HCT116 (cell line): ENCODE measurements at regions not wholly inside any gene's neighbourhood (a gene's known extent, or its start where the extent isn't known, plus 50 kb on each side); places are given as distances from the start of the nearest gene placed in this dataset.

Experiments used
- ATAC-seq: fragments of 200-7000 bp; cut with Tn5 transposase; 2 replicates; pipeline ENCODE4 v1.9.1; 2020; ENCODE audit warnings: mild to moderate bottlenecking, moderate library complexity
- BruUV-seq: library from RNA; stranded (reverse); fragments of 400-500 nt; replicated peaks from 2 replicates; lab custom pipeline; 2021; lab: Mats Ljungman, UMichigan
- CTCF ChIA-PET: fragments of 300-600 bp; sonication (Branson Sonifier 250); formaldehyde crosslinking; loops from one replicate; lab custom pipeline; 2021; ENCODE audit warnings: antibody characterized with exemption; lab: Charles Lee
- POLR2A ChIA-PET: fragments of 300-600, 350-600 bp; sonication (Branson Sonifier 250); formaldehyde crosslinking; loops from one replicate; lab custom pipeline; 2021; ENCODE audit warnings: antibody characterized with exemption; lab: Charles Lee
- RAD21 ChIA-PET, 2 experiments: fragments of 300-600 bp; sonication (Branson Sonifier 250); formaldehyde crosslinking; loops; one replicate each; lab custom pipeline; 2023; ENCODE audit warnings: low total read pairs in 2 of 2; ENCODE audit not compliant: uncharacterized antibody in 2 of 2, unreplicated experiment in 2 of 2, low non-redundant PET in 1 of 2; lab: Charles Lee
- DNase-seq: peaks from one replicate; pipeline ENCODE4 v3.0.0-alpha.2; 2010; ENCODE audit warnings: low read depth, low spot score
- H2AFZ ChIP-seq: fragments of 200-600 bp; shearing (Covaris generic), sonication (generic); 2 replicates; pipeline ENCODE4 v1.6.1; 2017; ENCODE audit warnings: low read depth, mixed run types, mixed read lengths, antibody characterized with exemption, low read length; ENCODE audit not compliant: poor library complexity, severe bottlenecking
- H3K27ac ChIP-seq: 2 replicates; pipeline ENCODE4 v1.5.1; 2012; ENCODE audit warnings: low read depth, low read length
- H3K27me3 ChIP-seq: fragments of 200-600 bp; sonication (generic); 2 replicates; pipeline ENCODE4 v1.6.1; 2016; ENCODE audit warnings: mixed run types, low read length, mixed read lengths; ENCODE audit not compliant: insufficient read depth
- H3K36me3 ChIP-seq, 2 experiments: fragments of 200-500 bp in 1 of 2; fragments of 200-600 bp in 1 of 2; sonication (Bioruptor generic) in 1 of 2; sonication (generic) in 1 of 2; 2 replicates each; pipeline versions ENCODE4 v1.5.1 to v1.6.1; 2014 to 2016; ENCODE audit warnings: low read length in 2 of 2, inconsistent platforms in 1 of 2, mixed read lengths in 1 of 2, mixed run types in 1 of 2; ENCODE audit not compliant: insufficient read depth in 2 of 2, control insufficient read depth in 1 of 2
- H3K4me1 ChIP-seq, 2 experiments: fragments of 200-600 bp in 1 of 2; sonication (generic) in 1 of 2; 2 replicates each; pipeline versions ENCODE4 v1.5.1 to v1.6.1; 2012 to 2017; ENCODE audit warnings: low read length in 2 of 2, inconsistent platforms in 1 of 2, mild to moderate bottlenecking in 1 of 2, mixed read lengths in 1 of 2, mixed run types in 1 of 2, moderate library complexity in 1 of 2; ENCODE audit not compliant: insufficient read depth in 2 of 2, control insufficient read depth in 1 of 2
- H3K4me2 ChIP-seq: fragments of 200-600 bp; sonication (generic); 2 replicates; pipeline ENCODE4 v1.6.1; 2017; ENCODE audit warnings: mixed run types, low read length, mixed read lengths
- H3K4me3 ChIP-seq, 2 experiments: fragments of 200-600 bp in 1 of 2; sonication (generic) in 1 of 2; replicated peaks in 1 of 2; 2 replicates each; pipeline ENCODE4 v1.5.1; 2011 to 2016; ENCODE audit warnings: low read length in 2 of 2, control low read depth in 1 of 2, low read depth in 1 of 2, mild to moderate bottlenecking in 1 of 2, mixed read lengths in 1 of 2, mixed run types in 1 of 2
- H3K79me2 ChIP-seq: fragments of 200-600 bp; sonication (generic); 2 replicates; pipeline ENCODE4 v1.6.1; 2017; ENCODE audit warnings: mild to moderate bottlenecking, mixed run types, low read length, moderate library complexity, mixed read lengths; ENCODE audit not compliant: insufficient read depth
- H3K9ac ChIP-seq: fragments of 200-600 bp; sonication (generic); 2 replicates; pipeline ENCODE4 v1.6.1; 2016; ENCODE audit warnings: low read length, mixed read lengths
- H3K9me2 ChIP-seq: fragments of 200-600 bp; sonication (generic), shearing (Covaris generic); 2 replicates; pipeline ENCODE4 v1.6.1; 2017; ENCODE audit warnings: mixed run types, mild to moderate bottlenecking, moderate library complexity; ENCODE audit not compliant: insufficient read depth
- H3K9me3 ChIP-seq, 2 experiments: fragments of 200-500 bp in 1 of 2; fragments of 200-600 bp in 1 of 2; sonication (Bioruptor generic) in 1 of 2; sonication (generic) in 1 of 2; 2 replicates each; pipeline ENCODE4 v1.6.1; 2014 to 2017; ENCODE audit warnings: low read length in 2 of 2, mixed read lengths in 2 of 2, inconsistent platforms in 1 of 2, low read depth in 1 of 2, mild to moderate bottlenecking in 1 of 2, mixed run types in 1 of 2, moderate library complexity in 1 of 2; ENCODE audit not compliant: control insufficient read depth in 1 of 2, insufficient read depth in 1 of 2
- H4K20me1 ChIP-seq: fragments of 200-600 bp; sonication (generic), shearing (Covaris generic); 2 replicates; pipeline ENCODE4 v1.6.1; 2017; ENCODE audit warnings: mixed run types, mild to moderate bottlenecking, moderate library complexity; ENCODE audit not compliant: insufficient read depth
- CEBPB ChIP-seq: IDR thresholded peaks from 2 replicates; pipeline ENCODE4 v1.6.1; 2012; ENCODE audit warnings: low read depth
- ELF1 ChIP-seq: IDR thresholded peaks from 2 replicates; pipeline ENCODE4 v1.6.1; 2012; ENCODE audit warnings: low read depth, borderline replicate concordance
- JUND ChIP-seq: IDR thresholded peaks from 2 replicates; pipeline ENCODE4 v1.6.1; 2012
- MAX ChIP-seq: IDR thresholded peaks from 2 replicates; pipeline ENCODE4 v1.6.1; 2012
- POLR2A ChIP-seq: IDR thresholded peaks from 2 replicates; pipeline ENCODE4 v1.7.0; 2011; ENCODE audit warnings: borderline replicate concordance; ENCODE audit not compliant: insufficient read depth, insufficient read length; ENCODE audit errors: extremely low read depth
- POLR2AphosphoS5 ChIP-seq: IDR thresholded peaks from 2 replicates; pipeline ENCODE4 v1.6.1; 2011; ENCODE audit warnings: mild to moderate bottlenecking, low read depth, low read length, moderate library complexity
- RAD21 ChIP-seq: IDR thresholded peaks from 2 replicates; pipeline ENCODE4 v1.6.1; 2012; ENCODE audit warnings: low read depth, mild to moderate bottlenecking
- REST ChIP-seq: IDR thresholded peaks from 2 replicates; pipeline ENCODE4 v1.6.1; 2012; ENCODE audit warnings: low read depth
- SIN3A ChIP-seq: IDR thresholded peaks from 2 replicates; pipeline ENCODE4 v1.6.1; 2012; ENCODE audit warnings: low read depth
- SP1 ChIP-seq: IDR thresholded peaks from 2 replicates; pipeline ENCODE4 v1.6.1; 2012; ENCODE audit warnings: low read depth
- SRF ChIP-seq: IDR thresholded peaks from 2 replicates; pipeline ENCODE4 v1.6.1; 2012; ENCODE audit warnings: low read depth
- TCF7L2 ChIP-seq: IDR thresholded peaks from 2 replicates; pipeline ENCODE4 v1.7.0; 2011; ENCODE audit warnings: borderline replicate concordance, inconsistent platforms; ENCODE audit not compliant: insufficient read depth, insufficient read length; ENCODE audit errors: extremely low read depth
- YY1 ChIP-seq: IDR thresholded peaks from 2 replicates; pipeline ENCODE4 v1.6.1; 2011; ENCODE audit warnings: low read length, low read depth, moderate library complexity, mild to moderate bottlenecking; ENCODE audit not compliant: insufficient replicate concordance; ENCODE audit errors: extremely low read depth
- ZFX ChIP-seq: fragments of 450-650 bp; IDR thresholded peaks from 2 replicates; pipeline ENCODE4 v1.6.1; 2017
- ZNF274 ChIP-seq: fragments of 200-500 bp; sonication (Bioruptor generic); IDR thresholded peaks from 2 replicates; pipeline ENCODE4 v1.6.1; 2014; ENCODE audit warnings: mild to moderate bottlenecking, low read depth, low read length, inconsistent platforms
- intact Hi-C: fragments of 100-400 bp; cut with micrococcal nuclease; formaldehyde crosslinking; loops from 2 replicates; pipeline ENCODE4 v1.10.0; 2022

GRCh38 chr9:11933926-11934325 lies 759.3 kb upstream of the TYRP1 start:
- intact Hi-C loops: no loop called here
- RAD21 ChIA-PET: no interaction called here
- Histone ChIP-seq H2AFZ (no peak overlapping the region), H4K20me1 (no peaks in the 10 kb centered on the region), H3K27me3 (no peaks in the 10 kb centered on the region), H3K4me3 (no peak overlapping the region), H3K36me3 (no peaks in the 10 kb centered on the region), H3K27ac (no peak overlapping the region), H3K9me2 (no peaks in the 10 kb centered on the region), H3K9me3 (peaks cover 0 to 3% of the 10 kb centered on the region in 2 experiments; a peak in 2 of 4 replicates), H3K79me2 (no peaks in the 10 kb centered on the region), H3K4me1 (no peaks in the 10 kb centered on the region), H3K4me2 (no peak overlapping the region), H3K9ac (no peak overlapping the region)
- no TSS peak for BruUV-seq
- ATAC-seq (no peak), DNase-seq (no peak)
- CTCF ChIA-PET: no interaction called here
- POLR2A ChIA-PET: no interaction called here
- TF ChIP-seq SRF (no peak), TCF7L2 (no peak), CEBPB (no peak), ELF1 (no peak), POLR2A (no peak), MAX (no peak), RAD21 (no peak), ZFX (no peak), ZNF274 (no peak), REST (no peak), POLR2AphosphoS5 (no peak), SIN3A (no peak), YY1 (no peak), SP1 (no peak), JUND (no peak)
